Ascending aorta (tissue), 2 donors: ENCODE measurements at regions not wholly inside any gene's neighbourhood (a gene's known extent, or its start where the extent isn't known, plus 50 kb on each side); places are given as distances from the start of the nearest gene placed in this dataset.

Experiments used
- DNase-seq, 2 donors: peaks; one replicate each; pipeline ENCODE4 v3.0.0-alpha.2; 2019; ENCODE audit warnings: low spot score in 2 of 2
- H3K27ac ChIP-seq, 2 donors: fragments of 200-600 bp; sonication (generic); one replicate each; pipeline ENCODE4 v1.5.1; 2016 to 2017; ENCODE audit warnings: mild to moderate bottlenecking in 1 of 2
- H3K27me3 ChIP-seq: fragments of 200-600 bp; sonication (generic); one replicate; pipeline ENCODE4 v1.5.1; 2017
- H3K36me3 ChIP-seq, 2 donors: fragments of 200-600 bp; sonication (generic); one replicate each; pipeline ENCODE4 v1.5.1; 2016
- H3K4me1 ChIP-seq, 2 donors: fragments of 200-600 bp; sonication (generic); one replicate each; pipeline ENCODE4 v1.5.1; 2016 to 2017; ENCODE audit warnings: mild to moderate bottlenecking in 1 of 2
- H3K4me3 ChIP-seq, 2 donors: fragments of 200-600 bp; sonication (generic); one replicate each; pipeline ENCODE4 v1.5.1; 2016 to 2017; ENCODE audit warnings: mild to moderate bottlenecking in 1 of 2
- H3K9me3 ChIP-seq, 2 donors: fragments of 200-600 bp; sonication (generic); one replicate each; pipeline ENCODE4 v1.5.1; 2016
- CTCF ChIP-seq, 3 experiments: fragments of 200-600 bp in 2 of 3; fragments of 450-650 bp in 1 of 3; sonication (generic) in 2 of 3; IDR thresholded peaks; one replicate each; pipeline ENCODE4 v1.5.1; 2016 to 2019; ENCODE audit warnings: antibody characterized with exemption in 3 of 3, mild to moderate bottlenecking in 1 of 3, moderate library complexity in 1 of 3
- intact Hi-C: fragments of 100-400 bp; cut with DNase I; formaldehyde crosslinking; loops from one replicate; pipeline ENCODE4 v1.15.1; 2023

- no peak for DNase-seq
- Histone ChIP-seq H3K9me3 (no peaks in the 10 kb centered on the region), H3K4me3 (no peak overlapping the region), H3K36me3 (no peaks in the 10 kb centered on the region), H3K27me3 (no peaks in the 10 kb centered on the region), H3K27ac (no peak overlapping the region), H3K4me1 (no peaks in the 10 kb centered on the region)
- no peak for TF ChIP-seq CTCF (IDR thresholded peaks at IDR 0.05)
- intact Hi-C loops = no loop called here
These were observed 574.7 kb upstream of the ZP4 start for GRCh38 chr1:238465449-238465848.

GRCh38 chr1:238458899-238459298 is 568.2 kb upstream of the ZP4 start:
- no peak for DNase-seq
- Histone ChIP-seq H3K36me3 (no peaks in the 10 kb centered on the region), H3K27ac (no peak overlapping the region), H3K4me3 (no peak overlapping the region), H3K9me3 (no peaks in the 10 kb centered on the region), H3K27me3 (no peaks in the 10 kb centered on the region), H3K4me1 (no peaks in the 10 kb centered on the region)
- intact Hi-C loops = no loop called here
- no peak for TF ChIP-seq CTCF (IDR thresholded peaks at IDR 0.05)

GRCh38 chr1:238457610-238458009 is 566.9 kb upstream of the ZP4 start:
- H3K36me3 ChIP-seq = no peaks in the 10 kb centered on the region
- H3K4me1 ChIP-seq = no peaks in the 10 kb centered on the region
- H3K4me3 ChIP-seq = no peak overlapping the region
- intact Hi-C loops = no loop called here
- no peak overlapping the region for H3K27ac ChIP-seq
- no peaks in the 10 kb centered on the region for H3K9me3 ChIP-seq
- DNase-seq = no peak
- no peaks in the 10 kb centered on the region for H3K27me3 ChIP-seq
- TF ChIP-seq CTCF (IDR thresholded peaks at IDR 0.05) = no peak

- no peak overlapping the region for H3K27ac ChIP-seq
- no peak overlapping the region for H3K4me3 ChIP-seq
- intact Hi-C loops = no loop called here
- no peaks in the 10 kb centered on the region for H3K27me3 ChIP-seq
- H3K36me3 ChIP-seq = no peaks in the 10 kb centered on the region
- no peak for DNase-seq
- H3K9me3 ChIP-seq = no peaks in the 10 kb centered on the region
- no peak for TF ChIP-seq CTCF (IDR thresholded peaks at IDR 0.05)
- no peaks in the 10 kb centered on the region for H3K4me1 ChIP-seq
These were observed 561.1 kb upstream of the ZP4 start for GRCh38 chr1:238451781-238452310.

DNA sequence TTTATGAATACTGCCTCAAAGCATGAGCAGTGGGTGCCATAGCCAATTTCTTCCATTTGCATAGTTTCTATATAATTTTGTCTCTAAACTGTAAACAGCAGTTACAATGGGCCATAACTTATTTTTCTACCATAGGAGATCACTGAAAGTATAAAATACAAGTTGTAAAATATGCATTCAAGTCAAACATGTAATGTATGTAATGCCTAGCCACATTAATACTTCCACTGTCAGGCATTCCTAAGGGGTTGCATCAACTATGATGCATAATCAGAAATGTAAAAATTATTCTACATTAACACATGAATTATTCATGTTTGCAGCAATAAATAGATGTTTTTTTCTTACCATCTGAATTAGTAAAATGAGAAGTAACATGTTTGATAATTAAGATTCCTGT is 560.3 kb upstream of the ZP4 start:
- Histone ChIP-seq H3K27me3 (no peaks in the 10 kb centered on the region), H3K36me3 (no peaks in the 10 kb centered on the region), H3K4me1 (no peaks in the 10 kb centered on the region), H3K27ac (no peak overlapping the region), H3K4me3 (no peak overlapping the region), H3K9me3 (no peaks in the 10 kb centered on the region)
- no peak for TF ChIP-seq CTCF (IDR thresholded peaks at IDR 0.05)
- no peak for DNase-seq
- intact Hi-C loops = no loop called here

- Histone ChIP-seq H3K27me3 (no peaks in the 10 kb centered on the region), H3K9me3 (no peaks in the 10 kb centered on the region), H3K4me1 (no peaks in the 10 kb centered on the region), H3K4me3 (no peak overlapping the region), H3K27ac (no peak overlapping the region), H3K36me3 (no peaks in the 10 kb centered on the region)
- no peak for DNase-seq
- intact Hi-C loops = no loop called here
- no peak for TF ChIP-seq CTCF (IDR thresholded peaks at IDR 0.05)
These were observed 553.0 kb upstream of the ZP4 start for GRCh38 chr1:238443687-238444086.
